ENCODE measurements at regions not wholly inside any gene's neighbourhood (a gene's known extent, or its start where the extent isn't known, plus 50 kb on each side); places are given as distances from the start of the nearest gene placed in this dataset.

- no peak overlapping the region for H3K4me3 ChIP-seq
- ATAC-seq, result no peak
- in situ Hi-C loops (cut with MboI; ENCODE audit: low sequenced_read_pairs in 4 of 4) (no loop called here), intact Hi-C loops (cut with DNase I; ENCODE audit: low total_unique reads) (no loop called here)
- DNase-seq, result no peak
- no peaks in the 10 kb centered on the region for H3K4me1 ChIP-seq
- no peaks in the 10 kb centered on the region for H3K27me3 ChIP-seq
- H3K27ac ChIP-seq, result no peak overlapping the region
- H3K9me3 ChIP-seq, result no peaks in the 10 kb centered on the region
- TF ChIP-seq POLR2A (IDR thresholded peaks at IDR 0.05) (no peak), CTCF (IDR thresholded peaks at IDR 0.05 in 4 of 5, conservative IDR thresholded peaks at IDR 0.05 in 1 of 5) (no peak)
- no peaks in the 10 kb centered on the region for H3K36me3 ChIP-seq
These were observed 107.6 kb downstream of the VEGFA start for GRCh38 chr6:43877463-43878126.

DNA sequence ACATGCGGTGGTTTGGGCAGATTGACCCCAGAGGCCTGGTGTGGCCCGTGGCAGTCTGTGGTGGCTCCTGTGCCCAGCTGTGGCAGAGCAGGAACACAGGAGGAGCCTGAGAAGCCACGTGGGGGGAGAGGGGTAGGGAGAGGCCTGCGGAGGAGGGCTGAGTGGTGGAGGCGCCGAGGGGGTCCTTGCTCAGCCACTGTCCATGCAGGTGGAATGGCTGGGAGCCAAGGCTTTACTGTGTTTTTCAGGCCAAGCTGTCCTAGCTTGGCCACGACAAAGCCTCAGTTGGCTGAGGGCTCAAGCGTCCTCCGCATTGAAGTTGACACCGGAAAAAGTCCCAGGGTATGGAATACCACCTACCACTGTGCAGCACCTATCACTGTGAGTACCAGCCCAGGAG lies 107.0 kb downstream of the VEGFA start:
- no peak for TF ChIP-seq CTCF (IDR thresholded peaks at IDR 0.05 in 4 of 5, conservative IDR thresholded peaks at IDR 0.05 in 1 of 5)
- no peak for TF ChIP-seq POLR2A (IDR thresholded peaks at IDR 0.05)
- ATAC-seq, result no peak
- Histone ChIP-seq H3K9me3 (no peaks in the 10 kb centered on the region), H3K4me1 (no peaks in the 10 kb centered on the region), H3K4me3 (no peak overlapping the region), H3K27me3 (no peaks in the 10 kb centered on the region), H3K36me3 (no peaks in the 10 kb centered on the region), H3K27ac (no peak overlapping the region)
- no peak for DNase-seq
- in situ Hi-C loops (cut with MboI; ENCODE audit: low sequenced_read_pairs in 4 of 4), result no loop called here
- intact Hi-C loops (cut with DNase I; ENCODE audit: low total_unique reads), result no loop called here

DNA sequence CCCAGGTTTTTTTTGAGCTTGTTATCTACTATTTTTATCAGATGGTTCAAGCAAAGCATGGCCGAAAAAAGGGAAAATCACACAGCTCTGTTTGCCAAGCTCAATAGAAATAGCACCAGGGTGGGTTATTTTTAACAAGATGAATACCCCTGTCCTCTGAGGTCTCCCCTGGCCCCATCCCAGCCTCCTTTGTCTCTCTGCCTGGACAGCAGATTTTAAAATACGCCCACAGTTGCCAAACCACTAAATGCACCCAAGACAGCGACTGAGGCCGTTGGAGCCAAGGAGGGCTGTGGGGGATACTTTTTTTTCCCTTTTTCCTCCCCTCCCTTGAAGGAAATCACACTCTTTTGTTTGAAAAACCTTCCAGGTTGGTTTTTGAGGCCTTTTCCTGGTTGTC lies 106.6 kb downstream of the VEGFA start:
- no peaks in the 10 kb centered on the region for H3K27me3 ChIP-seq
- no peak overlapping the region for H3K27ac ChIP-seq
- no peaks in the 10 kb centered on the region for H3K4me1 ChIP-seq
- intact Hi-C loops (cut with DNase I; ENCODE audit: low total_unique reads) (no loop called here), in situ Hi-C loops (cut with MboI; ENCODE audit: low sequenced_read_pairs in 4 of 4) (no loop called here)
- TF ChIP-seq CTCF (IDR thresholded peaks at IDR 0.05 in 4 of 5, conservative IDR thresholded peaks at IDR 0.05 in 1 of 5) (no peak), POLR2A (IDR thresholded peaks at IDR 0.05) (no peak)
- H3K9me3 ChIP-seq, result no peaks in the 10 kb centered on the region
- no peak overlapping the region for H3K4me3 ChIP-seq
- no peak for ATAC-seq
- no peaks in the 10 kb centered on the region for H3K36me3 ChIP-seq
- DNase-seq, result no peak

GRCh38 chr6:43875849-43876572 lies 106.0 kb downstream of the VEGFA start:
- no peak for TF ChIP-seq POLR2A (IDR thresholded peaks at IDR 0.05)
- ATAC-seq (no peak), DNase-seq (no peak)
- Histone ChIP-seq H3K9me3 (no peaks in the 10 kb centered on the region), H3K36me3 (no peaks in the 10 kb centered on the region), H3K27ac (no peak overlapping the region), H3K4me3 (no peak overlapping the region), H3K27me3 (no peaks in the 10 kb centered on the region), H3K4me1 (no peaks in the 10 kb centered on the region)
- intact Hi-C loops (cut with DNase I; ENCODE audit: low total_unique reads) (no loop called here), in situ Hi-C loops (cut with MboI; ENCODE audit: low sequenced_read_pairs in 4 of 4) (no loop called here)

DNA sequence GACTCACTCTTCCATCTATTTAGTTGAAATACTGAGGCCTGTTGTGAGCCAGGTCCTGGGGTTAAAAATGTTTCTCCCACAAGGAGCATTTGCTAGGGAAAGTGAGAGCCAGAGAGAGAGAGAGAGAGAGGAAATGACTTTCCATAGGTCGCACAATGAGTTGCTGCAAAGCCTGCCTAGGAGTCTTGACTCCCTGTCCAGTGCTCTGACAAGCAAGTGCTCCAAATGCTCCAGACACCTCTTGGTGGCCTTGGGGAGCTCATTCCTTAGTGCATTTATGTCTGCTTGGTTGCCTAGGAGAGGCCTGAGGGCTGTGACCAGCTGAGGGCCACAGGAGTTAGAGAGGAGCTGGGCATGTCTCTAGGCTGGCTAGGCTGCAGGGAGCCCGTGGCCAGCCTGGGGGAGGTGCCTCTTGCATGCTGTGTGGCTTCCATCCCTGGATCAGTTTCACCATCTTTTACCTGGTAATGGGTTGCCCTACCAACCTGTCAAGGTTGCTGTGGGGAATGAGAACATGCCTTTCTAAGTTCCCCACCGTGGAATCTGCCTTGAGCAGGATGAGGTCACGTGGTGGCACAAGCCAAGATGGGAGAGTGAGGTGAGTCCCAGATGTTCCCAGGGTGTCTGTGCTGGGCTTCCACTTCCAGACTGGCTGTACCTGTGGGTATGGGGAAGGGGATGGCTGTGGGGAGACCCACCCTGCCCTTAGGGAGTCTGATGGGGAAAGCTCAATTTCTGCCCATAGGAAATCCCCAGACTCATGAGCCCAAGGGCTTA lies 105.0 kb downstream of the VEGFA start:
- Histone ChIP-seq H3K4me3 (no peak overlapping the region), H3K27ac (no peak overlapping the region), H3K36me3 (no peaks in the 10 kb centered on the region), H3K4me1 (no peaks in the 10 kb centered on the region), H3K9me3 (no peaks in the 10 kb centered on the region), H3K27me3 (no peaks in the 10 kb centered on the region)
- TF ChIP-seq POLR2A (IDR thresholded peaks at IDR 0.05), result no peak
- TF ChIP-seq CTCF (IDR thresholded peaks at IDR 0.05 in 4 of 5, conservative IDR thresholded peaks at IDR 0.05 in 1 of 5), result no peak
- DNase-seq (no peak), ATAC-seq (no peak)
- in situ Hi-C loops (cut with MboI; ENCODE audit: low sequenced_read_pairs in 4 of 4) (no loop called here), intact Hi-C loops (cut with DNase I; ENCODE audit: low total_unique reads) (no loop called here)
